Neuronal stem cell (in vitro differentiated cells): ENCODE measurements at regions not wholly inside any gene's neighbourhood (a gene's known extent, or its start where the extent isn't known, plus 50 kb on each side); places are given as distances from the start of the nearest gene placed in this dataset.

Source experiments
- DNase-seq: peaks from one replicate; pipeline ENCODE4 v3.0.0-alpha.2; 2013; ENCODE audit warnings: low spot score
- H2AFZ ChIP-seq: one replicate; pipeline ENCODE4 v1.6.1; 2013; ENCODE audit warnings: mild to moderate bottlenecking, low read length, inconsistent platforms
- H2AK5ac ChIP-seq: 2 replicates; pipeline ENCODE4 v1.6.1; 2013; ENCODE audit warnings: low read depth, mild to moderate bottlenecking, inconsistent platforms, low read length, moderate library complexity, mixed read lengths
- H2BK120ac ChIP-seq: 2 replicates; pipeline ENCODE4 v1.6.1; 2013; ENCODE audit warnings: low read depth, mild to moderate bottlenecking, inconsistent platforms, low read length, moderate library complexity, mixed read lengths
- H2BK12ac ChIP-seq: one replicate; pipeline ENCODE4 v1.6.1; 2013; ENCODE audit warnings: low read length, inconsistent platforms
- H2BK15ac ChIP-seq: 2 replicates; pipeline ENCODE4 v1.6.1; 2013; ENCODE audit warnings: mild to moderate bottlenecking, low read length, inconsistent platforms, mixed read lengths
- H2BK5ac ChIP-seq: one replicate; pipeline ENCODE4 v1.6.1; 2013; ENCODE audit warnings: inconsistent platforms, mild to moderate bottlenecking, low read length, moderate library complexity
- H3K14ac ChIP-seq: one replicate; pipeline ENCODE4 v1.6.1; 2013; ENCODE audit warnings: low read length, inconsistent platforms
- H3K18ac ChIP-seq: 2 replicates; pipeline ENCODE4 v1.6.1; 2013; ENCODE audit warnings: low read length, inconsistent platforms
- H3K23ac ChIP-seq: 2 replicates; pipeline ENCODE4 v1.6.1; 2013; ENCODE audit warnings: low read depth, mild to moderate bottlenecking, mixed read lengths, low read length, inconsistent platforms; ENCODE audit not compliant: poor library complexity
- H3K27ac ChIP-seq: replicated peaks from 3 replicates; pipeline ENCODE4 v1.5.1; 2013; ENCODE audit warnings: low read length, inconsistent platforms
- H3K27me3 ChIP-seq, 3 experiments: 2 replicates each; pipeline ENCODE4 v1.6.1; 2013; ENCODE audit warnings: low read length in 3 of 3, mild to moderate bottlenecking in 2 of 3, inconsistent platforms in 1 of 3, low read depth in 1 of 3, mixed read lengths in 1 of 3, moderate library complexity in 1 of 3; ENCODE audit not compliant: control insufficient read depth in 3 of 3, insufficient read depth in 3 of 3
- H3K36me3 ChIP-seq, 2 donors: replicated peaks in 1 of 2; 2 replicates each; pipeline ENCODE4 v1.6.1; 2013; ENCODE audit warnings: low read length in 2 of 2; ENCODE audit not compliant: control insufficient read depth in 2 of 2, insufficient read depth in 2 of 2
- H3K4ac ChIP-seq: 2 replicates; pipeline ENCODE4 v1.6.1; 2013; ENCODE audit warnings: inconsistent platforms, mild to moderate bottlenecking, low read length, moderate library complexity
- H3K4me1 ChIP-seq, 2 donors: 1 replicate in 1 of 2; 2 replicates in 1 of 2; pipeline ENCODE4 v1.6.1; 2013; ENCODE audit warnings: low read length in 2 of 2, low read depth in 1 of 2; ENCODE audit not compliant: control insufficient read depth in 2 of 2, insufficient read depth in 1 of 2
- H3K4me2 ChIP-seq: one replicate; pipeline ENCODE4 v1.6.1; 2013; ENCODE audit warnings: mild to moderate bottlenecking, low read length, inconsistent platforms; ENCODE audit not compliant: insufficient read depth, poor library complexity, severe bottlenecking
- H3K4me3 ChIP-seq, 2 donors: 2 replicates each; pipeline ENCODE4 v1.5.1; 2013; ENCODE audit warnings: low read length in 2 of 2, mild to moderate bottlenecking in 2 of 2, inconsistent platforms in 1 of 2, moderate library complexity in 1 of 2
- H3K79me1 ChIP-seq: one replicate; pipeline ENCODE4 v1.6.1; 2013; ENCODE audit warnings: low read depth, mild to moderate bottlenecking, inconsistent platforms, low read length, moderate library complexity
- H3K9ac ChIP-seq: one replicate; pipeline ENCODE4 v1.6.1; 2013; ENCODE audit warnings: mild to moderate bottlenecking, low read depth, low read length, inconsistent platforms; ENCODE audit not compliant: poor library complexity
- H3K9me3 ChIP-seq, 2 donors: replicated peaks in 1 of 2; 2 replicates each; pipeline versions ENCODE3 to v1.6.1; 2013; ENCODE audit warnings: low read length in 2 of 2, mild to moderate bottlenecking in 2 of 2, inconsistent platforms in 1 of 2, low read depth in 1 of 2, mixed read lengths in 1 of 2, moderate library complexity in 1 of 2; ENCODE audit not compliant: control insufficient read depth in 2 of 2, insufficient read depth in 1 of 2
- H4K8ac ChIP-seq: one replicate; pipeline ENCODE4 v1.6.1; 2013; ENCODE audit warnings: low read depth, mild to moderate bottlenecking, inconsistent platforms, low read length, moderate library complexity
- H4K91ac ChIP-seq: one replicate; pipeline ENCODE4 v1.6.1; 2013; ENCODE audit warnings: low read length, low read depth, mild to moderate bottlenecking, inconsistent platforms; ENCODE audit not compliant: poor library complexity
- WGBS, 2 donors: extraction: QIAGEN DNeasy Blood & Tissue Kit; methylation state at CpG; one replicate each; pipeline ENCODE4 v1.1.7; 2013; ENCODE audit warnings: missing lambda C conversion rate in 2 of 2, mixed read lengths in 1 of 2; ENCODE audit not compliant: insufficient read length in 2 of 2, insufficient replicate concordance in 1 of 2; ENCODE audit errors: extremely low coverage in 2 of 2; 5-methylcytosine and 5-hydroxymethylcytosine counted together

GRCh38 chr14:40944521-40944920 lies 662.2 kb upstream of the LRFN5 start:
- Histone ChIP-seq H3K27me3 (no peaks in the 10 kb centered on the region), H3K9ac (no peak overlapping the region), H3K23ac (no peak overlapping the region), H3K4me2 (no peak overlapping the region), H3K14ac (no peak overlapping the region), H2AFZ (no peak overlapping the region), H3K4ac (no peak overlapping the region), H2AK5ac (no peak overlapping the region), H3K18ac (no peak overlapping the region), H3K4me1 (no peaks in the 10 kb centered on the region), H3K4me3 (no peak overlapping the region), H2BK12ac (no peak overlapping the region), H4K8ac (no peak overlapping the region), H4K91ac (no peak overlapping the region), H2BK120ac (no peak overlapping the region), H2BK5ac (no peak overlapping the region), H2BK15ac (no peak overlapping the region), H3K36me3 (no peaks in the 10 kb centered on the region), H3K9me3 (no peaks in the 10 kb centered on the region), H3K79me1 (no peaks in the 10 kb centered on the region), H3K27ac (no peak overlapping the region)
- no CpG with 5 or more reads among the region's 3 CpGs for WGBS, 2 donors
- no peak for DNase-seq

- H3K4me2 ChIP-seq, result no peak overlapping the region
- H2BK15ac ChIP-seq, result no peak overlapping the region
- no peak overlapping the region for H2BK5ac ChIP-seq
- no peaks in the 10 kb centered on the region for H3K4me1 ChIP-seq
- H3K79me1 ChIP-seq, result no peaks in the 10 kb centered on the region
- no peak overlapping the region for H3K27ac ChIP-seq
- WGBS, 2 donors, result no CpG with 5 or more reads among the region's 1 CpG
- no peak overlapping the region for H3K4ac ChIP-seq
- no peak overlapping the region for H3K18ac ChIP-seq
- no peak overlapping the region for H2AK5ac ChIP-seq
- no peaks in the 10 kb centered on the region for H3K27me3 ChIP-seq
- no peak overlapping the region for H3K9ac ChIP-seq
- H4K91ac ChIP-seq, result no peak overlapping the region
- no peak overlapping the region for H3K14ac ChIP-seq
- H3K36me3 ChIP-seq, result no peaks in the 10 kb centered on the region
- H2BK120ac ChIP-seq, result no peak overlapping the region
- H4K8ac ChIP-seq, result no peak overlapping the region
- no peak overlapping the region for H2AFZ ChIP-seq
- no peaks in the 10 kb centered on the region for H3K9me3 ChIP-seq
- no peak overlapping the region for H3K4me3 ChIP-seq
- DNase-seq, result no peak
- H3K23ac ChIP-seq, result no peak overlapping the region
- no peak overlapping the region for H2BK12ac ChIP-seq
Observed at GRCh38 chr14:40936861-40937260, 669.8 kb upstream of the LRFN5 start.

DNA sequence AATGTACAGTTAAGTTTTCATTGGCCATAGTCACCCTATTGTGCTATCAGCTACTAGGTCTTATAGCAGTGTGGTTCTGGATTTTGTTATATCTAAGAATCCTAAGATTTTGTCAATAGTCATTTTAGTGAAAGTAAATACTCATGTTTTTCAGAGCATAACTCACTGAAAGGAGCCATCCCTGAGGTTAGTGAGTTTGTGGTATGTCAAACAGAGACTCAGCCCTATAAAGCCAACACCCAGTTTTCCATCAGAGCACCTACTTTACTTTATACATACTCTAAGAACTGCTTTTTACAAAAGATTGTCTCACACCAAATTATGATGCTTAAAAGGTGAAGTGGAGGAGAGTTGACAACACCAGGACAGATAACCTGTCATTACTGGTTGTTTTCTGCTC lies 686.3 kb upstream of the LRFN5 start:
- Histone ChIP-seq H3K79me1 (no peaks in the 10 kb centered on the region), H3K9ac (no peak overlapping the region), H3K18ac (no peak overlapping the region), H2BK15ac (no peak overlapping the region), H3K4me2 (no peak overlapping the region), H4K91ac (no peak overlapping the region), H3K23ac (no peak overlapping the region), H3K9me3 (no peaks in the 10 kb centered on the region), H2AK5ac (no peak overlapping the region), H4K8ac (no peak overlapping the region), H3K4me1 (no peaks in the 10 kb centered on the region), H3K27ac (no peak overlapping the region), H3K4ac (no peak overlapping the region), H3K4me3 (no peak overlapping the region), H3K14ac (no peak overlapping the region), H3K27me3 (no peaks in the 10 kb centered on the region), H2BK120ac (no peak overlapping the region), H2BK5ac (no peak overlapping the region), H2AFZ (no peak overlapping the region), H3K36me3 (no peaks in the 10 kb centered on the region), H2BK12ac (no peak overlapping the region)
- no peak for DNase-seq

DNA sequence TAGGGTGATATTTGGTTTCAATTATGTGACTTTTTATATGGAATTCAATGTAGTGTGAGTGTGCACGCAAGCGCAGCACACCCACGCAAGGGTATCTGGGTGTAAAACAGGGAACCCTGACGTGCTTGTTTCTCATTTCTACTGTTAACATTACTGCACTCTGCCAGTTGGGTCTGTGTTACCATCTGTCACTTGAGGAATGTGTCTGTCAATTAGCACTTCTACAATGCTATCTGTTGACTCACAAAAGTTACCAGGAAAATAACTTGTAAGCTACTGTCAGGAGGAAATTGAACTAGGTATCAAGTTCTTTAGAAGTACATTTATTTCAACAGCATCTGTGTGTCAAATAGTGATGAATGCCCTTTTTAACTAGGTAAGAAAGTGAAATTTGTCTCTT lies 695.5 kb upstream of the LRFN5 start:
- no peak overlapping the region for H2BK15ac ChIP-seq
- no peak overlapping the region for H2BK5ac ChIP-seq
- no peak overlapping the region for H3K18ac ChIP-seq
- H3K9me3 ChIP-seq, result no peaks in the 10 kb centered on the region
- H3K9ac ChIP-seq, result no peak overlapping the region
- no peak overlapping the region for H2BK120ac ChIP-seq
- DNase-seq, result no peak
- no peak overlapping the region for H2BK12ac ChIP-seq
- H3K27me3 ChIP-seq, result no peaks in the 10 kb centered on the region
- H3K36me3 ChIP-seq, result no peaks in the 10 kb centered on the region
- H3K79me1 ChIP-seq, result no peaks in the 10 kb centered on the region
- H2AFZ ChIP-seq, result no peak overlapping the region
- no peak overlapping the region for H4K8ac ChIP-seq
- H3K4me1 ChIP-seq, result no peaks in the 10 kb centered on the region
- H3K4me2 ChIP-seq, result no peak overlapping the region
- no CpG with 5 or more reads among the region's 4 CpGs for WGBS, 2 donors
- H3K4ac ChIP-seq, result no peak overlapping the region
- no peak overlapping the region for H3K14ac ChIP-seq
- no peak overlapping the region for H3K23ac ChIP-seq
- no peak overlapping the region for H3K27ac ChIP-seq
- no peak overlapping the region for H3K4me3 ChIP-seq
- no peak overlapping the region for H4K91ac ChIP-seq
- H2AK5ac ChIP-seq, result no peak overlapping the region
